Gastrocnemius medialis (tissue), 4 donors: ENCODE measurements at regions not wholly inside any gene's neighbourhood (a gene's known extent, or its start where the extent isn't known, plus 50 kb on each side); places are given as distances from the start of the nearest gene placed in this dataset.

Experiments used
- POLR2A ChIP-seq, 2 donors: fragments of 450-650 bp; IDR thresholded peaks; one replicate each; pipeline ENCODE4 v1.6.1; 2017; ENCODE audit warnings: antibody characterized with exemption in 2 of 2, mild to moderate bottlenecking in 2 of 2, moderate library complexity in 2 of 2
- TF ChIP-seq, protein P1 (sequence below), 5 experiments: fragments of 450-650 bp in 3 of 5; fragments of 200-600 bp in 2 of 5; sonication (generic) in 2 of 5; IDR thresholded peaks in 4 of 5; conservative IDR thresholded peaks in 1 of 5; 1 replicate in 4 of 5; 2 replicates in 1 of 5; pipeline ENCODE4 v1.5.1; 2016 to 2019; ENCODE audit warnings: antibody characterized with exemption in 5 of 5, mild to moderate bottlenecking in 3 of 5, moderate library complexity in 3 of 5

DNA sequence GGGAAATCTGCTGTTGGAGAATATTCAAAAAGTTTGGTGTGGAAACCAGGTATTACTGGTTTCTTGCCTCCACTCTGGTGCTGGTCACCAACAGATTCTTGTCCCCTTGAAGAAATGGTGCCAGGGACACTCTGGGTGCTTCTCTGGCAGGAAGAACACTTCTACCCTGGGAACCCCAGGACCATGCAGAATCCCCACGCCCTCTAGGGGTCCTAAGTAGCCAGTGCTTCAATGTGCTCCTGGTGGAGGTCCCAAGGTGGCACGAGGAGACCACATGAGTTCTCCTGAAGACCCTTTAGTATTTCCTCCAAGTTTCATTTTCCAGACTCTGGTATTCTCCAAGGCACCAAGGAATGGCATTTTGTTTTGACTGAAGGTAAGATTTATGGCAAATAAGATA is 380.6 kb downstream of the TSN start:
- TF ChIP-seq, protein P1, sequence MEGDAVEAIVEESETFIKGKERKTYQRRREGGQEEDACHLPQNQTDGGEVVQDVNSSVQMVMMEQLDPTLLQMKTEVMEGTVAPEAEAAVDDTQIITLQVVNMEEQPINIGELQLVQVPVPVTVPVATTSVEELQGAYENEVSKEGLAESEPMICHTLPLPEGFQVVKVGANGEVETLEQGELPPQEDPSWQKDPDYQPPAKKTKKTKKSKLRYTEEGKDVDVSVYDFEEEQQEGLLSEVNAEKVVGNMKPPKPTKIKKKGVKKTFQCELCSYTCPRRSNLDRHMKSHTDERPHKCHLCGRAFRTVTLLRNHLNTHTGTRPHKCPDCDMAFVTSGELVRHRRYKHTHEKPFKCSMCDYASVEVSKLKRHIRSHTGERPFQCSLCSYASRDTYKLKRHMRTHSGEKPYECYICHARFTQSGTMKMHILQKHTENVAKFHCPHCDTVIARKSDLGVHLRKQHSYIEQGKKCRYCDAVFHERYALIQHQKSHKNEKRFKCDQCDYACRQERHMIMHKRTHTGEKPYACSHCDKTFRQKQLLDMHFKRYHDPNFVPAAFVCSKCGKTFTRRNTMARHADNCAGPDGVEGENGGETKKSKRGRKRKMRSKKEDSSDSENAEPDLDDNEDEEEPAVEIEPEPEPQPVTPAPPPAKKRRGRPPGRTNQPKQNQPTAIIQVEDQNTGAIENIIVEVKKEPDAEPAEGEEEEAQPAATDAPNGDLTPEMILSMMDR (IDR thresholded peaks at IDR 0.05 in 4 of 5, conservative IDR thresholded peaks at IDR 0.05 in 1 of 5), result no peak
- TF ChIP-seq POLR2A (IDR thresholded peaks at IDR 0.05), result no peak
